ENCODE measurements at regions not wholly inside any gene's neighbourhood (a gene's known extent, or its start where the extent isn't known, plus 50 kb on each side); places are given as distances from the start of the nearest gene placed in this dataset.

GRCh38 chr5:58056546-58056945 is 403.3 kb downstream of the PLK2 start:
- no peak for TF ChIP-seq EZH2 (IDR thresholded peaks at IDR 0.05; ENCODE audit: borderline replicate concordance, low read depth, low read length, severe bottlenecking)
- no peak for TF ChIP-seq CTCF (IDR thresholded peaks at IDR 0.05; ENCODE audit: borderline replicate concordance, extremely low read depth, low read length, poor library complexity, severe bottlenecking)
